C4-2B (cell line): ENCODE measurements at regions not wholly inside any gene's neighbourhood (a gene's known extent, or its start where the extent isn't known, plus 50 kb on each side); places are given as distances from the start of the nearest gene placed in this dataset.

Experiments
- ZFX ChIP-seq: fragments of 450-650 bp; IDR thresholded peaks from 2 replicates; pipeline ENCODE4 v1.6.1; 2017
- TF ChIP-seq, protein P1 (sequence below): fragments of 450-650 bp; conservative IDR thresholded peaks from 2 replicates; pipeline ENCODE4 v1.5.1; 2017; ENCODE audit warnings: mild to moderate bottlenecking

- TF ChIP-seq, protein P1, sequence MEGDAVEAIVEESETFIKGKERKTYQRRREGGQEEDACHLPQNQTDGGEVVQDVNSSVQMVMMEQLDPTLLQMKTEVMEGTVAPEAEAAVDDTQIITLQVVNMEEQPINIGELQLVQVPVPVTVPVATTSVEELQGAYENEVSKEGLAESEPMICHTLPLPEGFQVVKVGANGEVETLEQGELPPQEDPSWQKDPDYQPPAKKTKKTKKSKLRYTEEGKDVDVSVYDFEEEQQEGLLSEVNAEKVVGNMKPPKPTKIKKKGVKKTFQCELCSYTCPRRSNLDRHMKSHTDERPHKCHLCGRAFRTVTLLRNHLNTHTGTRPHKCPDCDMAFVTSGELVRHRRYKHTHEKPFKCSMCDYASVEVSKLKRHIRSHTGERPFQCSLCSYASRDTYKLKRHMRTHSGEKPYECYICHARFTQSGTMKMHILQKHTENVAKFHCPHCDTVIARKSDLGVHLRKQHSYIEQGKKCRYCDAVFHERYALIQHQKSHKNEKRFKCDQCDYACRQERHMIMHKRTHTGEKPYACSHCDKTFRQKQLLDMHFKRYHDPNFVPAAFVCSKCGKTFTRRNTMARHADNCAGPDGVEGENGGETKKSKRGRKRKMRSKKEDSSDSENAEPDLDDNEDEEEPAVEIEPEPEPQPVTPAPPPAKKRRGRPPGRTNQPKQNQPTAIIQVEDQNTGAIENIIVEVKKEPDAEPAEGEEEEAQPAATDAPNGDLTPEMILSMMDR, result no peak
- TF ChIP-seq ZFX, result no peak
Measured at GRCh38 chr20:22529150-22530019, 55.0 kb downstream of the FOXA2 start.
